Right hindlimb (tissue), 1 donor: ENCODE measurements at regions not wholly inside any gene's neighbourhood (a gene's known extent, or its start where the extent isn't known, plus 50 kb on each side); places are given as distances from the start of the nearest gene placed in this dataset.

Experiments
- DNase-seq: peaks from one replicate; pipeline ENCODE4 v3.0.0-alpha.2; 2018

GRCh38 chr4:14864365-14865030 lies 137.8 kb upstream of the CPEB2 start:
- no peak for DNase-seq

GRCh38 chr4:14865031-14865366 lies 137.3 kb upstream of the CPEB2 start:
- DNase-seq = no peak

GRCh38 chr4:14865804-14866203 lies 136.5 kb upstream of the CPEB2 start:
- no peak for DNase-seq

- DNase-seq = no peak
These were observed 134.4 kb upstream of the CPEB2 start for GRCh38 chr4:14867847-14868246.

- DNase-seq = no peak
These were observed 133.6 kb upstream of the CPEB2 start for GRCh38 chr4:14868426-14869395.

- DNase-seq = no peak
These were observed 130.4 kb upstream of the CPEB2 start for GRCh38 chr4:14871676-14872430.

GRCh38 chr4:14874990-14875389 lies 127.3 kb upstream of the CPEB2 start:
- DNase-seq = no peak

GRCh38 chr4:14877246-14878225 lies 124.7 kb upstream of the CPEB2 start:
- DNase-seq = no peak

- no peak for DNase-seq
These were observed 123.6 kb upstream of the CPEB2 start for GRCh38 chr4:14878681-14879080.

- no peak for DNase-seq
These were observed 122.6 kb upstream of the CPEB2 start for GRCh38 chr4:14879683-14880082.

GRCh38 chr4:14880805-14881204 lies 121.5 kb upstream of the CPEB2 start:
- DNase-seq = no peak

- DNase-seq = no peak
These were observed 119.1 kb upstream of the CPEB2 start for GRCh38 chr4:14883166-14883565.

- no peak for DNase-seq
These were observed 118.6 kb upstream of the CPEB2 start for GRCh38 chr4:14883661-14884060.

GRCh38 chr4:14887842-14888433 lies 114.3 kb upstream of the CPEB2 start:
- DNase-seq = no peak

- DNase-seq = no peak
These were observed 113.3 kb upstream of the CPEB2 start for GRCh38 chr4:14888790-14889572.

- DNase-seq = no peak
These were observed 109.7 kb upstream of the CPEB2 start for GRCh38 chr4:14892563-14892962.

GRCh38 chr4:14893713-14894112 lies 108.6 kb upstream of the CPEB2 start:
- DNase-seq = no peak

GRCh38 chr4:14894392-14895292 lies 107.6 kb upstream of the CPEB2 start:
- no peak for DNase-seq

GRCh38 chr4:14896656-14897175 lies 105.6 kb upstream of the CPEB2 start:
- no peak for DNase-seq

GRCh38 chr4:14897217-14897616 lies 105.1 kb upstream of the CPEB2 start:
- DNase-seq = no peak
